ENCODE measurements at regions not wholly inside any gene's neighbourhood (a gene's known extent, or its start where the extent isn't known, plus 50 kb on each side); places are given as distances from the start of the nearest gene placed in this dataset.

DNA sequence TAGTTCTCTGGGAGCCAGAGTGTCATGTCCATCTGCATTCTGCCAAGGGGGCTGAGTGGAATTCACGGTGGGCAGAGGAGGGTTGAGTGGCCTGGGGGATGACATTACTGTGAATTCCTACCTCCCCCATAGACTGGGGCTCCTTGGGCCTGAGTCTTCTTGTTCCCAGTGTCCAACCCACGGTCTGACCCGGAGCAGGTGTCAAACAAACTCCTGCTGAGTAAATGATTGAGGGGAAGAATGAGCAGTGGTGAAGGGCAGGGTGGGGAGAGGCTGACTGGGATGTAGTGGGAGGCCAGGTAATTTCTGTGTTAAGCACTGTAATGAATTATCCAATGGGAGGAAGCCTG lies 597.6 kb downstream of the MATN1 start:
- TF ChIP-seq, protein P1, sequence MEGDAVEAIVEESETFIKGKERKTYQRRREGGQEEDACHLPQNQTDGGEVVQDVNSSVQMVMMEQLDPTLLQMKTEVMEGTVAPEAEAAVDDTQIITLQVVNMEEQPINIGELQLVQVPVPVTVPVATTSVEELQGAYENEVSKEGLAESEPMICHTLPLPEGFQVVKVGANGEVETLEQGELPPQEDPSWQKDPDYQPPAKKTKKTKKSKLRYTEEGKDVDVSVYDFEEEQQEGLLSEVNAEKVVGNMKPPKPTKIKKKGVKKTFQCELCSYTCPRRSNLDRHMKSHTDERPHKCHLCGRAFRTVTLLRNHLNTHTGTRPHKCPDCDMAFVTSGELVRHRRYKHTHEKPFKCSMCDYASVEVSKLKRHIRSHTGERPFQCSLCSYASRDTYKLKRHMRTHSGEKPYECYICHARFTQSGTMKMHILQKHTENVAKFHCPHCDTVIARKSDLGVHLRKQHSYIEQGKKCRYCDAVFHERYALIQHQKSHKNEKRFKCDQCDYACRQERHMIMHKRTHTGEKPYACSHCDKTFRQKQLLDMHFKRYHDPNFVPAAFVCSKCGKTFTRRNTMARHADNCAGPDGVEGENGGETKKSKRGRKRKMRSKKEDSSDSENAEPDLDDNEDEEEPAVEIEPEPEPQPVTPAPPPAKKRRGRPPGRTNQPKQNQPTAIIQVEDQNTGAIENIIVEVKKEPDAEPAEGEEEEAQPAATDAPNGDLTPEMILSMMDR (IDR thresholded peaks at IDR 0.05; ENCODE audit: low read depth, low read length, poor library complexity, severe bottlenecking) = no peak
- no peak for TF ChIP-seq EZH2phosphoT487 (IDR thresholded peaks at IDR 0.05; ENCODE audit: borderline replicate concordance, low read length)
